ENCODE measurements at regions not wholly inside any gene's neighbourhood (a gene's known extent, or its start where the extent isn't known, plus 50 kb on each side); places are given as distances from the start of the nearest gene placed in this dataset.

DNA sequence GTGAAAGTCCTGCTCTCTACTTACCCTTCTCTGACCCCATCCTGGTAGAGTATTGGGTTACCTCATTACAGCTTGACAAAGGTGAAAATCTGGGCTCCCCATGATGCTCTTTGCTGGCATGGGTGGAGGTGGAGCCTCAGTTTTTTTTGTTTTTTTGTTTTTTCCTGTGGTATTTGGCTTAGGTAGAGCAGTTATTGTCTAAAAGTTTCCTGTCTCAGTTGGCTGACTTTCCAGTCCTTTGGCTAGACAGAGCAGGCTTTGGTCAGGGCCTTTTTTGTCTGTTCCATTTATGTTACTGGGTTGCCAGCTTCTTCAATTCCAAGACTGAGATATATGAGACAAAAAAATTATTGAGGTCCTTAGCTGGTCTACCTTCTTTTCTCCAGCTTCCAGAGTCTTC is 163.4 kb downstream of the GALC start:
- DNase-seq (ENCODE audit: low spot score in 2 of 2): no peak
- Histone ChIP-seq H3K4me3 (no peak overlapping the region), H3K9me3 (no peaks in the 10 kb centered on the region), H3K27ac (no peak overlapping the region), H3K4me1 (no peaks in the 10 kb centered on the region), H3K36me3 (no peaks in the 10 kb centered on the region), H3K27me3 (no peaks in the 10 kb centered on the region)
- no peak for TF ChIP-seq POLR2A (IDR thresholded peaks at IDR 0.05)
- no peak for TF ChIP-seq EP300 (IDR thresholded peaks at IDR 0.05)
- TF ChIP-seq, protein P1, sequence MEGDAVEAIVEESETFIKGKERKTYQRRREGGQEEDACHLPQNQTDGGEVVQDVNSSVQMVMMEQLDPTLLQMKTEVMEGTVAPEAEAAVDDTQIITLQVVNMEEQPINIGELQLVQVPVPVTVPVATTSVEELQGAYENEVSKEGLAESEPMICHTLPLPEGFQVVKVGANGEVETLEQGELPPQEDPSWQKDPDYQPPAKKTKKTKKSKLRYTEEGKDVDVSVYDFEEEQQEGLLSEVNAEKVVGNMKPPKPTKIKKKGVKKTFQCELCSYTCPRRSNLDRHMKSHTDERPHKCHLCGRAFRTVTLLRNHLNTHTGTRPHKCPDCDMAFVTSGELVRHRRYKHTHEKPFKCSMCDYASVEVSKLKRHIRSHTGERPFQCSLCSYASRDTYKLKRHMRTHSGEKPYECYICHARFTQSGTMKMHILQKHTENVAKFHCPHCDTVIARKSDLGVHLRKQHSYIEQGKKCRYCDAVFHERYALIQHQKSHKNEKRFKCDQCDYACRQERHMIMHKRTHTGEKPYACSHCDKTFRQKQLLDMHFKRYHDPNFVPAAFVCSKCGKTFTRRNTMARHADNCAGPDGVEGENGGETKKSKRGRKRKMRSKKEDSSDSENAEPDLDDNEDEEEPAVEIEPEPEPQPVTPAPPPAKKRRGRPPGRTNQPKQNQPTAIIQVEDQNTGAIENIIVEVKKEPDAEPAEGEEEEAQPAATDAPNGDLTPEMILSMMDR (IDR thresholded peaks at IDR 0.05): no peak

GRCh38 chr14:87824266-87824665 is 168.7 kb downstream of the GALC start:
- H3K27me3 ChIP-seq: no peaks in the 10 kb centered on the region
- H3K9me3 ChIP-seq: no peaks in the 10 kb centered on the region
- H3K27ac ChIP-seq: no peak overlapping the region
- TF ChIP-seq POLR2A (IDR thresholded peaks at IDR 0.05) (no peak), EP300 (IDR thresholded peaks at IDR 0.05) (no peak)
- TF ChIP-seq, protein P1 (IDR thresholded peaks at IDR 0.05): no peak
- no peak for DNase-seq (ENCODE audit: low spot score in 2 of 2)
- no peaks in the 10 kb centered on the region for H3K4me1 ChIP-seq
- no peaks in the 10 kb centered on the region for H3K36me3 ChIP-seq
- H3K4me3 ChIP-seq: no peak overlapping the region

- Histone ChIP-seq H3K4me1 (no peaks in the 10 kb centered on the region), H3K36me3 (no peaks in the 10 kb centered on the region), H3K27ac (no peak overlapping the region), H3K9me3 (no peaks in the 10 kb centered on the region), H3K4me3 (no peak overlapping the region), H3K27me3 (no peaks in the 10 kb centered on the region)
- no peak for DNase-seq (ENCODE audit: low spot score in 2 of 2)
- no peak for TF ChIP-seq EP300 (IDR thresholded peaks at IDR 0.05)
- TF ChIP-seq POLR2A (IDR thresholded peaks at IDR 0.05): no peak
- 55 to 61% methylated on average over 3 of the region's 3 CpGs for WGBS, 2 donors
Observed at GRCh38 chr14:87816416-87816815, 176.6 kb downstream of the GALC start.

DNA sequence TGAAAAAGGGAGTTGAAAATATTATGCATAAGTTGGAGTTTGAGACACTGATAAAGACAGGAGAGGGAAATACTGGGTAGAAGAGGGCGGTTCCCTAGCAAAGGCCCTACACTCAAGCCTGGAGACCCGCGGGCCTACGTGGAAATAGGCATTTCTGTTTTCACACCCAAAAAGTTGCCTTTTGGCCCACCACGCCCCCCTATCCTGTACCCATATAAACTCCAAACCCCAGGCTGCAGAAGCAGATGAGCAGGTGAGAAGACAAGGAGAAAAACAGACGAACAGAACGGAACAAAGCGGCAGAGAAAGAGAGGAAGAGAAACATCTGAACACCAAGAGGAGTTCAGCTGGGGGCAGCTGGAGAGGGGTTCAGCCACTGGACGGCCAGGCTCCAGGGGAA is 177.9 kb downstream of the GALC start:
- no peaks in the 10 kb centered on the region for H3K36me3 ChIP-seq
- no peak for DNase-seq (ENCODE audit: low spot score in 2 of 2)
- H3K9me3 ChIP-seq: no peaks in the 10 kb centered on the region
- no peak overlapping the region for H3K4me3 ChIP-seq
- no peaks in the 10 kb centered on the region for H3K4me1 ChIP-seq
- TF ChIP-seq, protein P1 (IDR thresholded peaks at IDR 0.05): no peak
- 69 to 79% methylated on average over 9 of the region's 9 CpGs for WGBS, 2 donors
- no peak overlapping the region for H3K27ac ChIP-seq
- no peaks in the 10 kb centered on the region for H3K27me3 ChIP-seq

GRCh38 chr14:87813686-87814085 is 179.3 kb downstream of the GALC start:
- H3K4me1 ChIP-seq: no peaks in the 10 kb centered on the region
- H3K36me3 ChIP-seq: no peaks in the 10 kb centered on the region
- no peak overlapping the region for H3K27ac ChIP-seq
- H3K9me3 ChIP-seq: no peaks in the 10 kb centered on the region
- no peak for TF ChIP-seq EP300 (IDR thresholded peaks at IDR 0.05)
- TF ChIP-seq POLR2A (IDR thresholded peaks at IDR 0.05): no peak
- TF ChIP-seq, protein P1 (IDR thresholded peaks at IDR 0.05): no peak
- DNase-seq (ENCODE audit: low spot score in 2 of 2): no peak
- WGBS, 2 donors: 77 to 85% methylated on average over 4 of the region's 4 CpGs
- no peak overlapping the region for H3K4me3 ChIP-seq
- no peaks in the 10 kb centered on the region for H3K27me3 ChIP-seq

GRCh38 chr14:87813211-87813610 is 179.8 kb downstream of the GALC start:
- no peaks in the 10 kb centered on the region for H3K9me3 ChIP-seq
- no peak for DNase-seq (ENCODE audit: low spot score in 2 of 2)
- no peak overlapping the region for H3K4me3 ChIP-seq
- H3K36me3 ChIP-seq: no peaks in the 10 kb centered on the region
- WGBS, 2 donors: 82 to 83% methylated on average over 1 of the region's 1 CpG
- no peak overlapping the region for H3K27ac ChIP-seq
- no peaks in the 10 kb centered on the region for H3K27me3 ChIP-seq
- no peak for TF ChIP-seq POLR2A (IDR thresholded peaks at IDR 0.05)
- TF ChIP-seq EP300 (IDR thresholded peaks at IDR 0.05): no peak
- TF ChIP-seq, protein P1 (IDR thresholded peaks at IDR 0.05): no peak
- H3K4me1 ChIP-seq: no peaks in the 10 kb centered on the region
